Epithelial cell of proximal tubule (primary cell): ENCODE measurements at regions not wholly inside any gene's neighbourhood (a gene's known extent, or its start where the extent isn't known, plus 50 kb on each side); places are given as distances from the start of the nearest gene placed in this dataset.
A peak's percentile ranks its signal among the peaks of the same experiment; 100 is the strongest.
"Not testable (repeated sequence)": the region's sequence is repeated elsewhere in the genome, so short reads cannot be mapped to it uniquely, and the experiment has no call there.

ENCODE experiments used
- DNase-seq: peaks from one replicate; pipeline ENCODE4 v3.0.0-alpha.2; 2011; ENCODE audit warnings: low read depth
- H3K4me3 ChIP-seq: 2 replicates; pipeline ENCODE4 v1.5.1; 2011; ENCODE audit warnings: low read depth, mild to moderate bottlenecking, low read length
- CTCF ChIP-seq: conservative IDR thresholded peaks from 2 replicates; pipeline ENCODE4 v1.5.1; 2012; ENCODE audit warnings: low read depth, mild to moderate bottlenecking, low read length

- no peak overlapping the region for H3K4me3 ChIP-seq
- TF ChIP-seq CTCF, result no peak
- no peak for DNase-seq
Observed at GRCh38 chr5:36768450-36768849, 108.1 kb upstream of the NIPBL start.

GRCh38 chr5:36769129-36769770, 107.3 kb upstream of the NIPBL start:
- TF ChIP-seq CTCF, result no peak
- H3K4me3 ChIP-seq, result no peak overlapping the region
- no peak for DNase-seq

- no peak for TF ChIP-seq CTCF
- H3K4me3 ChIP-seq, result no peak overlapping the region
- no peak for DNase-seq
Observed at GRCh38 chr5:36770125-36770524, 106.4 kb upstream of the NIPBL start.

- TF ChIP-seq CTCF, result no peak
- no peak for DNase-seq
- no peak overlapping the region for H3K4me3 ChIP-seq
Observed at GRCh38 chr5:36772276-36773140, 104.1 kb upstream of the NIPBL start.

- no peak for DNase-seq
- peak; percentile 57 for TF ChIP-seq CTCF
- H3K4me3 ChIP-seq, result no peak overlapping the region
Observed at GRCh38 chr5:36777105-36777757, 99.3 kb upstream of the NIPBL start.

- TF ChIP-seq CTCF, result no peak
- no peak overlapping the region for H3K4me3 ChIP-seq
- DNase-seq, result no peak
Observed at GRCh38 chr5:36778336-36778735, 98.2 kb upstream of the NIPBL start.

- DNase-seq, H3K4me3 ChIP-seq: not testable (repeated sequence)
Observed at GRCh38 chr5:36782612-36783011, 94.0 kb upstream of the NIPBL start.
